WERI-Rb-1 (cell line): ENCODE measurements at regions not wholly inside any gene's neighbourhood (a gene's known extent, or its start where the extent isn't known, plus 50 kb on each side); places are given as distances from the start of the nearest gene placed in this dataset.

Experiments
- DNase-seq: peaks from one replicate; pipeline ENCODE4 v3.0.0-alpha.2; 2020
- H3K27ac ChIP-seq: fragments of 250-450 bp; sonication (Bioruptor Pico); 2 replicates; pipeline ENCODE4 v1.5.1; 2020; ENCODE audit warnings: mild to moderate bottlenecking, moderate library complexity
- H3K27me3 ChIP-seq: fragments of 250-450 bp; sonication (Bioruptor Pico); 2 replicates; pipeline ENCODE4 v1.5.1; 2021; ENCODE audit warnings: mild to moderate bottlenecking, low read depth, moderate library complexity; ENCODE audit not compliant: insufficient read depth, severe bottlenecking
- H3K36me3 ChIP-seq: fragments of 250-450 bp; sonication (Bioruptor Pico); 2 replicates; pipeline ENCODE4 v1.5.1; 2020; ENCODE audit warnings: mild to moderate bottlenecking, moderate library complexity
- H3K4me3 ChIP-seq: 2 replicates; pipeline ENCODE4 v1.5.1; 2011; ENCODE audit warnings: low read depth, mild to moderate bottlenecking, control low read depth, low read length
- H3K9me3 ChIP-seq: fragments of 250-450 bp; sonication (Bioruptor Pico); 2 replicates; pipeline ENCODE4 v1.5.1; 2021; ENCODE audit warnings: mild to moderate bottlenecking, moderate library complexity; ENCODE audit not compliant: severe bottlenecking
- TF ChIP-seq, protein P1 (sequence below): IDR thresholded peaks from 2 replicates; pipeline ENCODE4 v1.5.1; 2011; ENCODE audit warnings: low read depth, mild to moderate bottlenecking, control low read depth, inconsistent platforms, low read length

DNA sequence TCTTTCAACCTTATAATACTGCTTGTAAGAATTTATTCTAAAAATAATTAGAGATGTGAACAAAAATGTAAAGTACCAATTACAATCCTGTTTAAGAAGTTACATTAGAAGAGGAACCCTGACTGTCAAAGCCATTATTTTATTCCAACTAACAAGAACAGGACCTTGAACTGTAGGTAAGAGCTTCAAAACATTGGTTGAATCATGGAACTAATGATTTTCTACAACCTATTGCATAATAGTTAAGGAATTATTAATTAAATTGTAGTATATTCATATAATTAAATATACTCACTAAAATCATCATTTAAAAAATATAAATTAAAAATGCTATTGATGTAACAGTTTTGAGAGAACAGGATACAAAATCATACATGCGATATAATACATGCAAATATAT lies 649.4 kb upstream of the KIRREL3 start:
- Histone ChIP-seq H3K27me3 (no peaks in the 10 kb centered on the region), H3K4me3 (no peak overlapping the region)

DNA sequence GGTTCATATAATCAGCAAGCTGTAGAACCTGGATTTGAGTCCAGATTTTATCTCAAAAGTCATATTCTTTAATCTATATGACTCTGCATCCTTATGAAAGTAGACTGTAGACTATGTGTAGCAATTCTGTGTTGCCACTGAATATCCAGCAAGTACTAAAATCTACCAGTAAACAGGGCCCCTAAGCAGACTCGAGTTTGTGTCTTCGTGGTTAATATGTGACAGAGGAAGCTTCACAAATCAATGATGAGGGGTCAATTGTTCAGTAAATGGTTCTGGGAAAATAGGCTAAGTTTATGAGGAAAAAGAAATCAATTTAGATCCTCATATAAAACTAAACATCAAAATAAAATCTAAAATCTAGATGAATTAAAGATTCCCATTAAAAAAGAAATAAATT lies 648.5 kb upstream of the KIRREL3 start:
- TF ChIP-seq, protein P1, sequence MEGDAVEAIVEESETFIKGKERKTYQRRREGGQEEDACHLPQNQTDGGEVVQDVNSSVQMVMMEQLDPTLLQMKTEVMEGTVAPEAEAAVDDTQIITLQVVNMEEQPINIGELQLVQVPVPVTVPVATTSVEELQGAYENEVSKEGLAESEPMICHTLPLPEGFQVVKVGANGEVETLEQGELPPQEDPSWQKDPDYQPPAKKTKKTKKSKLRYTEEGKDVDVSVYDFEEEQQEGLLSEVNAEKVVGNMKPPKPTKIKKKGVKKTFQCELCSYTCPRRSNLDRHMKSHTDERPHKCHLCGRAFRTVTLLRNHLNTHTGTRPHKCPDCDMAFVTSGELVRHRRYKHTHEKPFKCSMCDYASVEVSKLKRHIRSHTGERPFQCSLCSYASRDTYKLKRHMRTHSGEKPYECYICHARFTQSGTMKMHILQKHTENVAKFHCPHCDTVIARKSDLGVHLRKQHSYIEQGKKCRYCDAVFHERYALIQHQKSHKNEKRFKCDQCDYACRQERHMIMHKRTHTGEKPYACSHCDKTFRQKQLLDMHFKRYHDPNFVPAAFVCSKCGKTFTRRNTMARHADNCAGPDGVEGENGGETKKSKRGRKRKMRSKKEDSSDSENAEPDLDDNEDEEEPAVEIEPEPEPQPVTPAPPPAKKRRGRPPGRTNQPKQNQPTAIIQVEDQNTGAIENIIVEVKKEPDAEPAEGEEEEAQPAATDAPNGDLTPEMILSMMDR, result no peak

More for the DNA sequence above, 649.4 kb upstream of the KIRREL3 start:
- TF ChIP-seq, protein P1, result no peak
- no peak for DNase-seq
- H3K36me3 ChIP-seq, result no peaks in the 10 kb centered on the region
- H3K27ac ChIP-seq, result no peak overlapping the region
- H3K9me3 ChIP-seq, result no peaks in the 10 kb centered on the region

DNA sequence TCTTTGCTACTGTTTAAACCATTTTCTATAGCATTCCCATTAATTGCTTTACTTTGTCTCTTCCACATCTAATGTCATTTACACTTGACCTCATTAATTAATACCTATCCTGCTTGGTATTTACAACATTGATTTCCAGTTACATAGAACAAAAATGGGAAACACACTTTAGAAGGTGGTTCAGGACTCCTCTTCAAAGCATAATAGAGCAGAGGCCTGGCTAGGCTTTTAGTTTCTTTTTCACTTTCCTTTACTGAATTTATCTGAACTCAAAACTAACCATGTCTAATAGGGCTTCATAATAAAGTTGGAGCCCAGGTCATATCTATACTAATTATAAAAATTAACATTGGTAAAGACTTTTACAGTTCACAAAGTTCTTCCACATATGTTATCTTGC lies 648.0 kb upstream of the KIRREL3 start:
- no peak for DNase-seq

More for the DNA sequence above, 648.5 kb upstream of the KIRREL3 start:
- no peaks in the 10 kb centered on the region for H3K27me3 ChIP-seq
- no peaks in the 10 kb centered on the region for H3K36me3 ChIP-seq
- H3K9me3 ChIP-seq, result no peaks in the 10 kb centered on the region
- H3K27ac ChIP-seq, result no peak overlapping the region
- H3K4me3 ChIP-seq, result no peak overlapping the region
- no peak for DNase-seq

DNA sequence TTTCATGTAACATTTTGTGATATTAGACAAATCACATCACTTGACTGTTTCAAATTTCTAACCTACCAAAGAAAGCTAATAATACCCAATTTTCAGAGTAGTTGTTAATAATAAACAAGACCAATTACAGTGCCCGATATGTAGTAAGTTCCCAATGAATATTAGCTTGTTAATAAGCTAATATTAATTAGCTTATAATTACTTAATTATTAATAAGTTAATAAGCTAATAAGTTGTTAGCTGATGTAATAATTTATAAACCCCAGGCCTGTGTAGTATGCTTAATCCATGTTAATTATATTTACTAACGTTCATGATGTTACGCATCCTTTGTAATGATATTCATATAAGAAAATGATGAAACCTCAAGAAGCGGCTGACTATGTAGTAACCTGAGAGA lies 643.8 kb upstream of the KIRREL3 start:
- TF ChIP-seq, protein P1, result no peak
- Histone ChIP-seq H3K9me3 (no peaks in the 10 kb centered on the region), H3K36me3 (no peaks in the 10 kb centered on the region), H3K27me3 (no peaks in the 10 kb centered on the region), H3K4me3 (no peak overlapping the region), H3K27ac (no peak overlapping the region)
- DNase-seq, result no peak

More for the DNA sequence above, 648.0 kb upstream of the KIRREL3 start:
- Histone ChIP-seq H3K27ac (no peak overlapping the region), H3K36me3 (no peaks in the 10 kb centered on the region), H3K27me3 (no peaks in the 10 kb centered on the region), H3K9me3 (no peaks in the 10 kb centered on the region), H3K4me3 (no peak overlapping the region)
- TF ChIP-seq, protein P1, result no peak

DNA sequence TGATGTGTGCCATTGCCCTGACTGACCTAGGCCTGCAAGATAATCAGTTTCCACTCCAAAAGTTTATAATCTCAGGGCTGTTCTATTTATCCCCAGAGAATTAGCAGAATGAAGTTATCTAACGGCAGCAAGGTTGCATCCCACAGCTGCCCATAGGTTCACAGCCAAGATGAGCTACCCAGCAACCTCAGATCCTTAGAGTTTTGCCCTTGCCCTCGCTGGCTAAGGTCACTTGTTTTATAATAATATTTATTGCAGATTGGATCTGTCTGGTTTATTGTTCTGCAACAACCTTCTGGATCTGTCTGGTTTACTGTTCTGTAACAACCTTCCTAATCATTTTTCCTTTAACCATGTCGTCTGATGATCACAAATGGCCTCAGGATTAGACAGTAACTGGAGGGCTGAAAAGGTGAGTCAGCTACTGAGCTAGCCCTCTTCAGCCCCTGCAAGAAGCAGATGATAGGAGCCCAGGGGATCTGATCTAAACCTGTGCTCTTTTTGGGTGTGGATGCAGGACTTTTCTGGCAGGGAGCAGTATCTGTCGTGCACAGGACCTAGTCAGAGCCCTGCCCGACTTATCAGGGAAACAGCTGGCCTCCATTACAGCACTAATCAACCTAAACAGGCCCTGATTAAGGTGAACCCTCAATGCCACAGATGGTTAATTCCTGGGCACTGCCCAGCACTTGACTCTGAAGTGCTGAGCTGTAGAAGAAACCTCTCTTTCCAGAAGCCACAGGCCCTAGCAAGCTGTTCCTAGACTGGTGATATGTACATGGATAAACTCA lies 642.9 kb upstream of the KIRREL3 start:
- Histone ChIP-seq H3K4me3 (no peak overlapping the region), H3K27me3 (no peaks in the 10 kb centered on the region), H3K36me3 (no peaks in the 10 kb centered on the region), H3K27ac (peak overlapping the region; percentile 17), H3K9me3 (no peaks in the 10 kb centered on the region)
- TF ChIP-seq, protein P1, result no peak
- peak; percentile 21 for DNase-seq
